Adrenal gland (tissue), 9 donors: ENCODE measurements at regions not wholly inside any gene's neighbourhood (a gene's known extent, or its start where the extent isn't known, plus 50 kb on each side); places are given as distances from the start of the nearest gene placed in this dataset.

Experiments
- DNase-seq, 7 donors: peaks; one replicate each; pipeline ENCODE4 v3.0.0-alpha.2; 2019 to 2020
- H3K27ac ChIP-seq, 5 donors: fragments of 200-600 bp; sonication (generic) in 4 of 5; 1 replicate in 3 of 5; 2 replicates in 2 of 5; pipeline versions ENCODE4 v1.5.1 to v1.8.0; 2016 to 2020; ENCODE audit warnings: mild to moderate bottlenecking in 1 of 5
- H3K27me3 ChIP-seq: fragments of 200-600 bp; 2 replicates; pipeline ENCODE4 v1.8.0; 2021
- H3K36me3 ChIP-seq, 2 donors: fragments of 200-600 bp; replicated peaks in 1 of 2; 1 replicate in 1 of 2; 2 replicates in 1 of 2; pipeline versions ENCODE4 v1.5.1 to v1.8.0; 2018 to 2022
- H3K4me1 ChIP-seq, 2 donors: fragments of 200-600 bp; replicated peaks in 1 of 2; 1 replicate in 1 of 2; 2 replicates in 1 of 2; pipeline versions ENCODE4 v1.5.1 to v1.8.0; 2018 to 2021
- H3K4me3 ChIP-seq, 4 donors: fragments of 200-600 bp; sonication (generic) in 3 of 4; one replicate each; pipeline ENCODE4 v1.5.1; 2016 to 2018
- H3K9me3 ChIP-seq, 3 donors: fragments of 200-600 bp; sonication (generic) in 1 of 3; replicated peaks in 1 of 3; 1 replicate in 2 of 3; 2 replicates in 1 of 3; pipeline versions ENCODE4 v1.5.1 to v1.8.0; 2016 to 2021
- CTCF ChIP-seq, 6 experiments: fragments of 450-650 bp in 4 of 6; fragments of 200-600 bp in 2 of 6; sonication (generic) in 1 of 6; IDR thresholded peaks; 1 replicate in 5 of 6; 2 replicates in 1 of 6; pipeline versions ENCODE4 v1.5.1 to v1.8.0; 2016 to 2021; ENCODE audit warnings: antibody characterized with exemption in 6 of 6, mild to moderate bottlenecking in 2 of 6, moderate library complexity in 1 of 6
- POLR2A ChIP-seq, 2 donors: fragments of 450-650 bp; IDR thresholded peaks; one replicate each; pipeline ENCODE4 v1.6.1; 2017; ENCODE audit warnings: antibody characterized with exemption in 2 of 2, mild to moderate bottlenecking in 2 of 2, moderate library complexity in 1 of 2
- WGBS, 4 donors: extraction: QIAGEN DNeasy Blood & Tissue Kit in 2 of 4; methylation state at CpG; one replicate each; pipeline versions ENCODE4 v1.1.5 to v1.1.7; 2013 to 2017; 5-methylcytosine and 5-hydroxymethylcytosine counted together
- intact Hi-C, 2 donors: fragments of 100-400 bp; cut with DNase I; formaldehyde crosslinking; loops; one replicate each; pipeline versions ENCODE4 v1.14.1 to v1.15.0; 2022 to 2023
- donor health status: healthy with polysubstance abuse.
- donor health status: Bipolar disorder and iron deficiency.
- donor health status: DM: yes; HTN: yes; CAD: no.
- donor health status: DM: no; HTN: no; CAD: no.
- donor health status: DM: no; HTN: no; CAD: no.

GRCh38 chr2:30310371-30310770, 79.0 kb downstream of the LBH start:
- WGBS, 4 donors = 90 to 95% (median 93%) methylated on average over 5 of the region's 5 CpGs
- DNase-seq = no peak
- no peak for TF ChIP-seq POLR2A (IDR thresholded peaks at IDR 0.05)
- Histone ChIP-seq H3K27ac (no peak overlapping the region), H3K9me3 (no peaks in the 10 kb centered on the region), H3K4me3 (no peak overlapping the region), H3K27me3 (no peaks in the 10 kb centered on the region), H3K4me1 (no peaks in the 10 kb centered on the region), H3K36me3 (no peaks in the 10 kb centered on the region)
- intact Hi-C loops = no loop called here

- Histone ChIP-seq H3K36me3 (no peaks in the 10 kb centered on the region), H3K4me3 (no peak overlapping the region), H3K9me3 (no peaks in the 10 kb centered on the region), H3K27ac (no peak overlapping the region), H3K27me3 (no peaks in the 10 kb centered on the region), H3K4me1 (no peaks in the 10 kb centered on the region)
- TF ChIP-seq POLR2A (IDR thresholded peaks at IDR 0.05) = no peak
- TF ChIP-seq CTCF (IDR thresholded peaks at IDR 0.05) = no peak
- 68 to 87% (median 84%) methylated on average over 5 of the region's 5 CpGs for WGBS, 4 donors
- no peak for DNase-seq
- intact Hi-C loops = no loop called here
Measured at GRCh38 chr2:30310955-30311354, 79.6 kb downstream of the LBH start.

- no peak for DNase-seq
- H3K4me3 ChIP-seq = no peak overlapping the region
Measured at GRCh38 chr2:30311711-30312110, 80.4 kb downstream of the LBH start.

GRCh38 chr2:30312916-30313315, 81.6 kb downstream of the LBH start:
- DNase-seq = no peak
- Histone ChIP-seq H3K4me1 (no peaks in the 10 kb centered on the region), H3K9me3 (no peaks in the 10 kb centered on the region), H3K27me3 (no peaks in the 10 kb centered on the region), H3K27ac (no peak overlapping the region), H3K36me3 (no peaks in the 10 kb centered on the region), H3K4me3 (no peak overlapping the region)
- intact Hi-C loops = no loop called here
- WGBS, 4 donors = 50 to 95% (median 89%) methylated on average over 1 of the region's 1 CpG
- TF ChIP-seq CTCF (IDR thresholded peaks at IDR 0.05) (no peak), POLR2A (IDR thresholded peaks at IDR 0.05) (no peak)

More at GRCh38 chr2:30311711-30312110, 80.4 kb downstream of the LBH start:
- Histone ChIP-seq H3K36me3 (no peaks in the 10 kb centered on the region), H3K4me1 (no peaks in the 10 kb centered on the region), H3K27me3 (no peaks in the 10 kb centered on the region), H3K27ac (no peak overlapping the region), H3K9me3 (no peaks in the 10 kb centered on the region)
- 89 to 92% (median 90%) methylated on average over 2 of the region's 2 CpGs for WGBS, 4 donors
- TF ChIP-seq POLR2A (IDR thresholded peaks at IDR 0.05) (no peak), CTCF (IDR thresholded peaks at IDR 0.05) (no peak)
- intact Hi-C loops = no loop called here

- no peak for TF ChIP-seq POLR2A (IDR thresholded peaks at IDR 0.05)
- no peak for TF ChIP-seq CTCF (IDR thresholded peaks at IDR 0.05)
- H3K4me1 ChIP-seq = no peaks in the 10 kb centered on the region
- no peaks in the 10 kb centered on the region for H3K9me3 ChIP-seq
- no peak overlapping the region for H3K4me3 ChIP-seq
- H3K27me3 ChIP-seq = no peaks in the 10 kb centered on the region
- no peaks in the 10 kb centered on the region for H3K36me3 ChIP-seq
- intact Hi-C loops = no loop called here
- WGBS, 4 donors = 75 to 89% (median 84%) methylated on average over 3 of the region's 3 CpGs
- H3K27ac ChIP-seq = no peak overlapping the region
- DNase-seq = no peak
Measured at GRCh38 chr2:30314981-30315380, 83.6 kb downstream of the LBH start.
